Neural progenitor cell (in vitro differentiated cells): ENCODE measurements at regions not wholly inside any gene's neighbourhood (a gene's known extent, or its start where the extent isn't known, plus 50 kb on each side); places are given as distances from the start of the nearest gene placed in this dataset.

Source experiments
- DNase-seq: peaks from one replicate; pipeline ENCODE4 v3.0.0-alpha.2; 2016; ENCODE audit warnings: low spot score
- H2AFZ ChIP-seq: fragments of 200-600 bp; sonication (generic); replicated peaks from 2 replicates; pipeline ENCODE4 v1.6.1; 2016; ENCODE audit warnings: antibody characterized with exemption
- H3F3A ChIP-seq: fragments of 200-600 bp; sonication (generic); 2 replicates; pipeline ENCODE4 v1.6.1; 2016; ENCODE audit warnings: antibody characterized with exemption, low read depth
- H3K27ac ChIP-seq: fragments of 200-600 bp; sonication (generic); 2 replicates; pipeline ENCODE4 v1.5.1; 2016; ENCODE audit warnings: mild to moderate bottlenecking
- H3K27me3 ChIP-seq: fragments of 200-600 bp; sonication (generic); 2 replicates; pipeline ENCODE4 v1.6.1; 2016; ENCODE audit warnings: mild to moderate bottlenecking, moderate library complexity
- H3K36me3 ChIP-seq: fragments of 200-600 bp; sonication (generic); 2 replicates; pipeline ENCODE4 v1.5.1; 2016
- H3K4me1 ChIP-seq: fragments of 200-600 bp; sonication (generic); 2 replicates; pipeline ENCODE4 v1.6.1; 2016; ENCODE audit warnings: mixed run types
- H3K4me2 ChIP-seq: fragments of 200-600 bp; sonication (generic); 2 replicates; pipeline ENCODE4 v1.6.1; 2016
- H3K4me3 ChIP-seq: fragments of 200-600 bp; sonication (generic); 2 replicates; pipeline ENCODE4 v1.5.1; 2016
- H3K79me2 ChIP-seq: fragments of 200-600 bp; sonication (generic); 2 replicates; pipeline ENCODE4 v1.6.1; 2016; ENCODE audit warnings: low read depth
- H3K9ac ChIP-seq: fragments of 200-600 bp; sonication (generic); 2 replicates; pipeline ENCODE4 v1.6.1; 2016
- H3K9me3 ChIP-seq: fragments of 200-600 bp; sonication (generic); 2 replicates; pipeline ENCODE4 v1.5.1; 2016; ENCODE audit warnings: low read depth
- H4K20me1 ChIP-seq: fragments of 200-600 bp; sonication (generic); 2 replicates; pipeline ENCODE4 v1.6.1; 2016; ENCODE audit warnings: low read depth
- H3K27ac Mint-ChIP-seq: 3 replicates; pipeline ENCODE4 v1.8.0; 2021; ENCODE audit warnings: mixed read lengths
- H3K27me3 Mint-ChIP-seq: 2 replicates; pipeline ENCODE4 v1.8.0; 2022; ENCODE audit warnings: low read depth, mild to moderate bottlenecking, inconsistent platforms, moderate library complexity, mixed read lengths; ENCODE audit not compliant: insufficient read depth
- H3K36me3 Mint-ChIP-seq: 3 replicates; pipeline ENCODE4 v1.8.0; 2021; ENCODE audit warnings: mixed read lengths
- H3K4me1 Mint-ChIP-seq: 3 replicates; pipeline ENCODE4 v1.8.0; 2021; ENCODE audit warnings: mixed read lengths
- H3K4me3 Mint-ChIP-seq: 3 replicates; pipeline ENCODE4 v1.8.0; 2021; ENCODE audit warnings: mild to moderate bottlenecking, moderate library complexity, mixed read lengths
- H3K9me3 Mint-ChIP-seq: 3 replicates; pipeline ENCODE4 v1.8.0; 2020; ENCODE audit warnings: mixed read lengths
- EZH2 ChIP-seq: fragments of 200-600 bp; sonication (generic); IDR thresholded peaks from 2 replicates; pipeline ENCODE4 v1.6.1; 2017; ENCODE audit warnings: antibody characterized with exemption, mild to moderate bottlenecking, moderate library complexity
- EZH2phosphoT487 ChIP-seq: fragments of 200-600 bp; sonication (generic); IDR thresholded peaks from 2 replicates; pipeline ENCODE4 v1.6.1; 2017; ENCODE audit warnings: antibody characterized with exemption
- TF ChIP-seq, protein P1 (sequence below): fragments of 200-600 bp; sonication (generic); IDR thresholded peaks from 2 replicates; pipeline ENCODE4 v1.5.1; 2017; ENCODE audit warnings: antibody characterized with exemption, mild to moderate bottlenecking

DNA sequence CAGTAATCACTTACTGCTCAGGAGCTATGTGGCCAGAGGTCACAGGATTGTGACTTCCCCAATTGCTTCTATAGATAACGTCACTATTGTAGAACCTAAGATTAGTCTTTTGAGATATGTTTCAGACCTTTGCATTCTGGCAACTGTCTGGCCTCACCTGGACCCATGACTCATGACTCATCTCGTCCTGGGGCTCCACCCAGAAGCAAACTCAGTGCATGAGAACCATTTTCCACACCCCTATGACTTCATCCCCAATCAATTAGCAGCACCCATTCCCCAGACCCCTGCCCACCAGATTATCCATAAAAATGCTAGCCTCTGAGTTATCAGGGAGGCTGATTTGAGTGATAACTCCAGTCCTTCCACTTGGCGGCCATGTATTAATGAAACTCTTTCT, 186.9 kb downstream of the EMP1 start:
- TF ChIP-seq EZH2: no peak
- TF ChIP-seq EZH2phosphoT487: no peak
- TF ChIP-seq, protein P1, sequence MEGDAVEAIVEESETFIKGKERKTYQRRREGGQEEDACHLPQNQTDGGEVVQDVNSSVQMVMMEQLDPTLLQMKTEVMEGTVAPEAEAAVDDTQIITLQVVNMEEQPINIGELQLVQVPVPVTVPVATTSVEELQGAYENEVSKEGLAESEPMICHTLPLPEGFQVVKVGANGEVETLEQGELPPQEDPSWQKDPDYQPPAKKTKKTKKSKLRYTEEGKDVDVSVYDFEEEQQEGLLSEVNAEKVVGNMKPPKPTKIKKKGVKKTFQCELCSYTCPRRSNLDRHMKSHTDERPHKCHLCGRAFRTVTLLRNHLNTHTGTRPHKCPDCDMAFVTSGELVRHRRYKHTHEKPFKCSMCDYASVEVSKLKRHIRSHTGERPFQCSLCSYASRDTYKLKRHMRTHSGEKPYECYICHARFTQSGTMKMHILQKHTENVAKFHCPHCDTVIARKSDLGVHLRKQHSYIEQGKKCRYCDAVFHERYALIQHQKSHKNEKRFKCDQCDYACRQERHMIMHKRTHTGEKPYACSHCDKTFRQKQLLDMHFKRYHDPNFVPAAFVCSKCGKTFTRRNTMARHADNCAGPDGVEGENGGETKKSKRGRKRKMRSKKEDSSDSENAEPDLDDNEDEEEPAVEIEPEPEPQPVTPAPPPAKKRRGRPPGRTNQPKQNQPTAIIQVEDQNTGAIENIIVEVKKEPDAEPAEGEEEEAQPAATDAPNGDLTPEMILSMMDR: no peak
- no peak overlapping the region for H3K4me2 ChIP-seq
- H3K4me3 ChIP-seq: no peak overlapping the region
- peaks cover 15% of the 10 kb centered on the region for H3K4me1 ChIP-seq
- H3K4me3 Mint-ChIP-seq: no peak overlapping the region
- no peak overlapping the region for H3K9ac ChIP-seq
- H3K79me2 ChIP-seq: no peaks in the 10 kb centered on the region
- no peaks in the 10 kb centered on the region for H3F3A ChIP-seq
- H2AFZ ChIP-seq: no peak overlapping the region
- no peaks in the 10 kb centered on the region for H3K9me3 Mint-ChIP-seq
- no peaks in the 10 kb centered on the region for H3K4me1 Mint-ChIP-seq
- H3K9me3 ChIP-seq: no peaks in the 10 kb centered on the region
- H3K27me3 Mint-ChIP-seq: peaks cover 3% of the 10 kb centered on the region
- H3K27ac ChIP-seq: no peak overlapping the region
- DNase-seq: no peak
- no peak overlapping the region for H3K27ac Mint-ChIP-seq
- no peaks in the 10 kb centered on the region for H3K36me3 Mint-ChIP-seq
- no peaks in the 10 kb centered on the region for H3K36me3 ChIP-seq
- peaks cover 5% of the 10 kb centered on the region for H3K27me3 ChIP-seq
- H4K20me1 ChIP-seq: no peaks in the 10 kb centered on the region

GRCh38 chr12:13380297-13380696, 183.8 kb downstream of the EMP1 start:
- Histone ChIP-seq H3K4me2 (no peak overlapping the region), H3K36me3 (no peaks in the 10 kb centered on the region), H3K4me3 (no peak overlapping the region), H4K20me1 (no peaks in the 10 kb centered on the region), H3K79me2 (no peaks in the 10 kb centered on the region), H2AFZ (no peak overlapping the region), H3F3A (no peaks in the 10 kb centered on the region), H3K27ac (no peak overlapping the region), H3K9me3 (no peaks in the 10 kb centered on the region), H3K27me3 (peaks cover 5% of the 10 kb centered on the region), H3K4me1 (no peaks in the 10 kb centered on the region), H3K9ac (no peak overlapping the region)
- Mint-ChIP-seq H3K4me3 (no peak overlapping the region), H3K36me3 (no peaks in the 10 kb centered on the region), H3K27ac (no peak overlapping the region), H3K9me3 (peaks cover 4% of the 10 kb centered on the region), H3K4me1 (no peaks in the 10 kb centered on the region), H3K27me3 (peaks cover 1% of the 10 kb centered on the region)
- TF ChIP-seq, protein P1: no peak
- DNase-seq: no peak

DNA sequence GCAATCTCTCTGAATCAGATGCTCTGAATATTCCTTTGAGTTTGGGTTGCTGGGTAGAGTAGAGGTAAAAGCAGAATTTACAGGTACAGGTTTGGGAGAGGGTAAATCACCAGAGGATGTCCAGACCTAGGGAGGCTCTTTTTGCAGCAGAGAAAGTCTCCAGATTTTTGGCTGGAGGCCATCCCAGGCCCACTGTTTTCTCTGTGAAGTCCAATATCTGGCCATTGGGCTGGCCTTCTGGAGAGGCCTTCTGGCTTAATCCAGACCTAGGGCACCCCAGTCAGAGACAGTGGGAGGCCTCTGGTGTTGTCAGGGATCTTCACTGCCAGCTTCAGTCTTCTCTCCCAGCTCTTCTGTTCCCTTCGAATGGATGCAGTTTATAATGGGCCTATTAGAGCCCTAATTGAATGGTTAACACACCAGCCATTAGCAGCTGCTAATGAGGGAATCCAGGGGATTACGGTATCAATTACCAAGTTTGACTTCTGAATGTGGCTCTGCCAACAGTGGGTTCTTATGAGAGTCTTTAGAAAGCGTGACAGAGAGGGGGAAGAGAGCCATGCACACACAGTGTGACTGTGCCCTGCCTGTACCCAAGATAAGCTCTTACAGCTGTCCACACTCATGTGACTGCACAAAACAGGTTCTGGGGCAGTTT, 183.1 kb downstream of the EMP1 start:
- no peaks in the 10 kb centered on the region for H4K20me1 ChIP-seq
- H3K4me3 ChIP-seq: no peak overlapping the region
- H3K4me2 ChIP-seq: no peak overlapping the region
- no peak overlapping the region for H3K9ac ChIP-seq
- H3K27me3 ChIP-seq: peaks cover 5% of the 10 kb centered on the region
- Mint-ChIP-seq H3K9me3 (peaks cover 4% of the 10 kb centered on the region), H3K27ac (no peak overlapping the region), H3K4me1 (no peaks in the 10 kb centered on the region), H3K36me3 (no peaks in the 10 kb centered on the region), H3K4me3 (no peak overlapping the region), H3K27me3 (peaks cover 2% of the 10 kb centered on the region)
- no peaks in the 10 kb centered on the region for H3K79me2 ChIP-seq
- peak; percentile 12 for DNase-seq
- no peaks in the 10 kb centered on the region for H3K9me3 ChIP-seq
- H2AFZ ChIP-seq: no peak overlapping the region
- no peak overlapping the region for H3K27ac ChIP-seq
- H3K4me1 ChIP-seq: no peaks in the 10 kb centered on the region
- H3F3A ChIP-seq: no peaks in the 10 kb centered on the region
- TF ChIP-seq, protein P1: no peak
- TF ChIP-seq EZH2 (no peak), EZH2phosphoT487 (no peak)
- H3K36me3 ChIP-seq: no peaks in the 10 kb centered on the region
